ENCODE measurements at regions not wholly inside any gene's neighbourhood (a gene's known extent, or its start where the extent isn't known, plus 50 kb on each side); places are given as distances from the start of the nearest gene placed in this dataset.

- TF ChIP-seq EZH2 (IDR thresholded peaks at IDR 0.05; ENCODE audit: low read length, missing control alignments), result no peak
- no peak for TF ChIP-seq CTCF (conservative IDR thresholded peaks at IDR 0.05 in 1 of 2, IDR thresholded peaks at IDR 0.05 in 1 of 2; ENCODE audit: low read depth in 1 of 2, low read length in 2 of 2)
These were observed 106.3 kb upstream of the PRICKLE2 start for GRCh38 chr3:64331605-64332004.
